H1 (cell line): ENCODE measurements at regions not wholly inside any gene's neighbourhood (a gene's known extent, or its start where the extent isn't known, plus 50 kb on each side); places are given as distances from the start of the nearest gene placed in this dataset.
A peak's percentile ranks its signal among the peaks of the same experiment; 100 is the strongest.

Experiments used
- CTCF ChIA-PET: fragments of 300-600 bp; sonication (Branson Sonifier 250); formaldehyde crosslinking; loops from one replicate; lab custom pipeline; 2021; ENCODE audit not compliant: partially characterized antibody; lab: Charles Lee
- POLR2A ChIA-PET: fragments of 300-600 bp; sonication (Branson Sonifier 250); formaldehyde crosslinking; loops from one replicate; lab custom pipeline; 2021; ENCODE audit warnings: inconsistent platforms; ENCODE audit not compliant: partially characterized antibody; lab: Charles Lee
- DNase-seq, 2 experiments: peaks; one replicate each; pipeline versions ENCODE4 v3.0.0 to v3.0.0-alpha.2; 2010 to 2022; ENCODE audit warnings: low spot score in 2 of 2, low read depth in 1 of 2, mixed read lengths in 1 of 2
- FAIRE-seq: peaks from 2 replicates; lab custom pipeline; 2011; peaks lifted over from hg19 to GRCh38; lab: Jason Lieb, UNC
- H2AFZ ChIP-seq: 2 replicates; pipeline ENCODE4 v1.8.1; 2012; ENCODE audit warnings: low read length, inconsistent platforms
- H2AK5ac ChIP-seq: 2 replicates; pipeline ENCODE4 v1.6.1; 2013; ENCODE audit warnings: low read depth, low read length
- H2BK120ac ChIP-seq: replicated peaks from 2 replicates; pipeline ENCODE3; 2013; ENCODE audit warnings: low read depth, low read length, inconsistent platforms
- H2BK12ac ChIP-seq: 2 replicates; pipeline ENCODE4 v1.6.1; 2013; ENCODE audit warnings: low read depth, low read length
- H2BK15ac ChIP-seq: 2 replicates; pipeline ENCODE4 v1.6.1; 2013; ENCODE audit warnings: low read length
- H2BK20ac ChIP-seq: 2 replicates; pipeline ENCODE4 v1.6.1; 2013; ENCODE audit warnings: low read length
- H2BK5ac ChIP-seq: 2 replicates; pipeline ENCODE4 v1.6.1; 2013; ENCODE audit warnings: low read depth, low read length
- H3K14ac ChIP-seq: 2 replicates; pipeline ENCODE4 v1.6.1; 2013; ENCODE audit warnings: inconsistent platforms; ENCODE audit not compliant: insufficient read length
- H3K18ac ChIP-seq: 2 replicates; pipeline ENCODE4 v1.6.1; 2013; ENCODE audit warnings: low read length; ENCODE audit errors: extremely low read depth
- H3K23ac ChIP-seq: 2 replicates; pipeline ENCODE4 v1.6.1; 2013; ENCODE audit warnings: inconsistent platforms; ENCODE audit not compliant: insufficient read length
- H3K23me2 ChIP-seq: 2 replicates; pipeline ENCODE4 v1.6.1; 2013; ENCODE audit warnings: low read depth, low read length
- H3K27ac ChIP-seq: 2 replicates; pipeline ENCODE4 v1.6.1; 2011; ENCODE audit warnings: low read depth, low read length, inconsistent platforms
- H3K27me3 ChIP-seq, 4 experiments: replicated peaks in 1 of 4; 1 replicate in 1 of 4; 2 replicates in 3 of 4; pipeline versions ENCODE4 v1.6.1 to v1.8.1; 2011 to 2013; ENCODE audit warnings: low read length in 3 of 4, mild to moderate bottlenecking in 3 of 4, inconsistent platforms in 2 of 4, mixed read lengths in 2 of 4, moderate library complexity in 1 of 4; ENCODE audit not compliant: control insufficient read depth in 3 of 4, insufficient read depth in 3 of 4; ENCODE audit errors: extremely low read depth in 1 of 4
- H3K36me3 ChIP-seq, 4 experiments: 2 replicates each; pipeline versions ENCODE4 v1.6.1 to v1.8.1; 2011 to 2013; ENCODE audit warnings: mild to moderate bottlenecking in 4 of 4, low read length in 3 of 4, moderate library complexity in 2 of 4, control low read depth in 1 of 4, inconsistent platforms in 1 of 4; ENCODE audit not compliant: insufficient read depth in 4 of 4, control insufficient read depth in 2 of 4
- H3K4ac ChIP-seq: replicated peaks from 2 replicates; pipeline ENCODE3; 2013; ENCODE audit warnings: low read length, low read depth, mixed read lengths, inconsistent platforms; ENCODE audit not compliant: insufficient read length
- H3K4me1 ChIP-seq, 4 experiments: replicated peaks in 1 of 4; 1 replicate in 1 of 4; 2 replicates in 3 of 4; pipeline versions ENCODE4 v1.6.1 to v1.8.1; 2011 to 2013; ENCODE audit warnings: low read length in 3 of 4, inconsistent platforms in 2 of 4, mixed read lengths in 1 of 4; ENCODE audit not compliant: insufficient read depth in 4 of 4, control insufficient read depth in 3 of 4
- H3K4me2 ChIP-seq, 2 experiments: 2 replicates each; pipeline versions ENCODE4 v1.6.1 to v1.8.1; 2011 to 2013; ENCODE audit warnings: low read depth in 2 of 2, low read length in 2 of 2, control low read depth in 1 of 2, inconsistent platforms in 1 of 2, mild to moderate bottlenecking in 1 of 2; ENCODE audit not compliant: insufficient read depth in 1 of 2
- H3K4me3 ChIP-seq, 4 experiments: fragments of 200-600, 300-600 bp in 1 of 4; sonication (generic), shearing (Covaris generic), sonication (Bioruptor Twin) in 1 of 4; 2 replicates each; pipeline versions ENCODE4 v1.5.1 to v1.8.1; 2011 to 2016; ENCODE audit warnings: low read length in 4 of 4, low read depth in 3 of 4, control low read depth in 2 of 4, inconsistent platforms in 2 of 4, mild to moderate bottlenecking in 2 of 4, mixed read lengths in 1 of 4, moderate library complexity in 1 of 4; ENCODE audit not compliant: insufficient read depth in 2 of 4; ENCODE audit errors: extremely low read depth in 1 of 4
- H3K56ac ChIP-seq: replicated peaks from 2 replicates; pipeline ENCODE3; 2013; ENCODE audit warnings: low read depth, mild to moderate bottlenecking, mixed read lengths, low read length, inconsistent platforms; ENCODE audit not compliant: insufficient read length
- H3K79me1 ChIP-seq: 2 replicates; pipeline ENCODE4 v1.6.1; 2013; ENCODE audit warnings: low read depth, low read length, control low read depth
- H3K79me2 ChIP-seq, 2 experiments: 2 replicates each; pipeline versions ENCODE4 v1.6.1 to v1.8.1; 2012 to 2013; ENCODE audit warnings: low read length in 2 of 2, mild to moderate bottlenecking in 2 of 2, inconsistent platforms in 1 of 2; ENCODE audit not compliant: insufficient read depth in 2 of 2, control insufficient read depth in 1 of 2
- H3K9ac ChIP-seq, 4 experiments: replicated peaks in 1 of 4; 1 replicate in 1 of 4; 2 replicates in 3 of 4; pipeline versions ENCODE4 v1.6.1 to v1.8.1; 2011 to 2013; ENCODE audit warnings: low read depth in 3 of 4, low read length in 3 of 4, control low read depth in 2 of 4, mild to moderate bottlenecking in 2 of 4, moderate library complexity in 2 of 4, inconsistent platforms in 1 of 4; ENCODE audit errors: extremely low read depth in 1 of 4
- H3K9me3 ChIP-seq, 2 experiments: 2 replicates each; pipeline versions ENCODE4 v1.6.1 to v1.8.1; 2012 to 2013; ENCODE audit warnings: mild to moderate bottlenecking in 2 of 2, moderate library complexity in 2 of 2, control low read depth in 1 of 2, inconsistent platforms in 1 of 2, low read depth in 1 of 2, low read length in 1 of 2, mixed read lengths in 1 of 2; ENCODE audit not compliant: insufficient read depth in 2 of 2
- H4K20me1 ChIP-seq, 2 experiments: replicated peaks in 1 of 2; 2 replicates each; pipeline versions ENCODE3 to v1.8.1; 2011 to 2013; ENCODE audit warnings: inconsistent platforms in 2 of 2, low read length in 2 of 2, mild to moderate bottlenecking in 1 of 2; ENCODE audit not compliant: insufficient read depth in 2 of 2, control insufficient read depth in 1 of 2
- H4K5ac ChIP-seq: 2 replicates; pipeline ENCODE4 v1.6.1; 2013; ENCODE audit warnings: low read length, low read depth, mixed read lengths, inconsistent platforms; ENCODE audit not compliant: insufficient read length
- H4K8ac ChIP-seq: 2 replicates; pipeline ENCODE4 v1.8.0; 2013; ENCODE audit warnings: mild to moderate bottlenecking, moderate library complexity, low read length, inconsistent platforms; ENCODE audit not compliant: insufficient read depth; ENCODE audit errors: extremely low read depth
- H4K91ac ChIP-seq: replicated peaks from 2 replicates; pipeline ENCODE3; 2013; ENCODE audit warnings: low read length, mixed read lengths, inconsistent platforms; ENCODE audit not compliant: insufficient read length
- ASH2L ChIP-seq: fragments of 200-600, 300-600 bp; sonication (generic); IDR thresholded peaks from one replicate; pipeline ENCODE4 v1.7.1; 2017; ENCODE audit warnings: low read length
- BCL11A ChIP-seq, 2 experiments: IDR thresholded peaks; one replicate each; pipeline ENCODE4 v1.6.1; 2011; ENCODE audit warnings: low read depth in 2 of 2, low read length in 2 of 2, mild to moderate bottlenecking in 2 of 2
- BRCA1 ChIP-seq: IDR thresholded peaks from 2 replicates; pipeline ENCODE4 v1.6.1; 2012; ENCODE audit warnings: low read depth, low read length, improper control_type of control experiment
- CEBPB ChIP-seq: IDR thresholded peaks from 2 replicates; pipeline ENCODE4 v1.6.1; 2012; ENCODE audit warnings: low read depth, low read length
- CREB1 ChIP-seq: IDR thresholded peaks from 2 replicates; pipeline ENCODE4 v1.6.1; 2012; ENCODE audit warnings: inconsistent platforms
- POLR2A ChIP-seq, 2 experiments: IDR thresholded peaks; 1 replicate in 1 of 2; 2 replicates in 1 of 2; pipeline ENCODE4 v1.6.1; 2011; ENCODE audit warnings: low read depth in 2 of 2, low read length in 2 of 2, mild to moderate bottlenecking in 2 of 2; ENCODE audit errors: control extremely low read depth in 1 of 2
- POLR2AphosphoS5 ChIP-seq: IDR thresholded peaks from 2 replicates; pipeline ENCODE4 v1.6.1; 2011; ENCODE audit warnings: low read depth, low read length
- RAD21 ChIP-seq, 2 experiments: IDR thresholded peaks in 1 of 2; conservative IDR thresholded peaks in 1 of 2; 2 replicates each; pipeline ENCODE4 v1.6.1; 2011; ENCODE audit warnings: low read depth in 2 of 2, low read length in 2 of 2, improper control_type of control experiment in 1 of 2, inconsistent platforms in 1 of 2, mild to moderate bottlenecking in 1 of 2, moderate library complexity in 1 of 2
- SP2 ChIP-seq: IDR thresholded peaks from 2 replicates; pipeline ENCODE4 v1.6.1; 2012; ENCODE audit warnings: mild to moderate bottlenecking, low read length, inconsistent platforms
- SUZ12 ChIP-seq: fragments of 200-600 bp; sonication (generic); IDR thresholded peaks from 2 replicates; pipeline ENCODE4 v1.6.1; 2012; ENCODE audit warnings: mild to moderate bottlenecking, inconsistent platforms, low read length, moderate library complexity, mixed read lengths
- WGBS, 2 experiments: shearing (Covaris generic) in 1 of 2; methylation state at CpG; one replicate each; pipeline versions ENCODE4 v1.1.6 to v1.1.7; 2013 to 2015; ENCODE audit warnings: low lambda C conversion rate in 2 of 2, mixed read lengths in 2 of 2, inconsistent platforms in 1 of 2, low coverage in 1 of 2, missing lambda C conversion rate in 1 of 2; ENCODE audit not compliant: insufficient replicate concordance in 2 of 2, insufficient coverage in 1 of 2, insufficient read length in 1 of 2; ENCODE audit errors: extremely low coverage in 1 of 2, missing lambda C conversion rate in 1 of 2; 5-methylcytosine and 5-hydroxymethylcytosine counted together
- TF ChIP-seq, protein P1 (sequence below), 3 experiments: IDR thresholded peaks; 1 replicate in 2 of 3; 2 replicates in 1 of 3; pipeline versions ENCODE4 v1.5.1 to v1.6.1; 2011; ENCODE audit warnings: low read length in 3 of 3, mild to moderate bottlenecking in 3 of 3, inconsistent platforms in 2 of 3, low read depth in 1 of 3, moderate library complexity in 1 of 3; ENCODE audit not compliant: insufficient read depth in 1 of 3; ENCODE audit errors: control extremely low read depth in 1 of 3
- TF ChIP-seq, protein P2 (sequence below): IDR thresholded peaks from 2 replicates; pipeline ENCODE4 v1.6.1; 2011; ENCODE audit warnings: low read depth, mild to moderate bottlenecking, low read length; ENCODE audit not compliant: insufficient read depth

DNA sequence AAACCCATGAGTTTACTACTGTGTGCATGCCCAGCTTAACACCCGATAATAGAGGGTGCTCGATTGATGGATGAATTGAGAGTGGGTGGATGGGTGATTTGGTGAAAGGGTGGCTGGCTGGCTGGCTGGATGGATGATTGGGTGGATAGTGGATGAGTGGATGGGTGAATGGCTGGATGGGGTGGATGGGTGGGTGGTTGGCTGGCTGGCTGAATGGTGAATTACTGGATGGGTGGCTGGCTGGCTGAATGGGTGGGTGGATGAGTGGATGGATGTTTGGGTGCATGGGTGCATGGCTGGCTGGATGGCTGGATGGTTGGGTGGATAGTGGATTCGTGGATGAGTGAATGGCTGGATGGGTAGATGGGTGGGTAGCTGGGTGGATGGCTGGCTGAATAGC is 201.1 kb downstream of the IRX1 start:
- WGBS, 2 experiments: 94% methylated on average over 2 of the region's 3 CpGs; no CpG with 5 or more reads in 1 of the 2 experiments
- H2AK5ac ChIP-seq: no peak overlapping the region
- CTCF ChIA-PET: interaction anchor here (0.7 kb wide), 1 partner anchor 75 kb away, joined by 4 read pairs; no protein-coding TSS in a partner anchor

More for the DNA sequence above, 201.1 kb downstream of the IRX1 start:
- Histone ChIP-seq H3K4me1 (peaks cover 0 to 2% (median 0%) of the 10 kb centered on the region in 4 experiments; a peak in 2 of 7 replicates), H3K27ac (no peak overlapping the region), H3K79me2 (no peaks in the 10 kb centered on the region), H3K79me1 (no peaks in the 10 kb centered on the region), H3K18ac (no peak overlapping the region), H3K4ac (no peak overlapping the region), H2BK12ac (no peak overlapping the region), H4K91ac (no peak overlapping the region), H3K9me3 (peaks cover 0 to 3% of the 10 kb centered on the region in 2 experiments; a peak in 2 of 4 replicates), H3K4me3 (no peak overlapping the region), H2BK120ac (no peak overlapping the region), H3K14ac (no peak overlapping the region), H4K8ac (no peak overlapping the region), H2BK15ac (no peak overlapping the region), H3K4me2 (no peak overlapping the region), H4K5ac (no peak overlapping the region), H3K9ac (no peak overlapping the region), H2BK5ac (no peak overlapping the region), H3K36me3 (no peaks in the 10 kb centered on the region), H2AFZ (no peak overlapping the region), H3K23me2 (peaks cover 4% of the 10 kb centered on the region; the same call in 1 of the 2 replicates), H3K27me3 (no peaks in the 10 kb centered on the region; a peak in 1 of 7 replicates), H2BK20ac (no peak overlapping the region), H4K20me1 (no peaks in the 10 kb centered on the region), H3K23ac (no peak overlapping the region), H3K56ac (peak overlapping the region; percentile 51)
- FAIRE-seq (no peak), DNase-seq (no peak)
- POLR2A ChIA-PET: no interaction called here
- TF ChIP-seq POLR2A (IDR thresholded peaks at IDR 0.05; ENCODE audit: control extremely low read depth in 1 of 2, low read depth in 2 of 2, low read length in 2 of 2) (no peak), CEBPB (no peak), RAD21 (IDR thresholded peaks at IDR 0.05 in 1 of 2, conservative IDR thresholded peaks at IDR 0.05 in 1 of 2; ENCODE audit: low read depth in 2 of 2, low read length in 2 of 2) (no peak), POLR2AphosphoS5 (no peak), ASH2L (no peak), BRCA1 (no peak), CREB1 (no peak), BCL11A (IDR thresholded peaks at IDR 0.05; ENCODE audit: low read depth in 2 of 2, low read length in 2 of 2) (no peak), SUZ12 (no peak), SP2 (no peak)
- TF ChIP-seq, protein P1, sequence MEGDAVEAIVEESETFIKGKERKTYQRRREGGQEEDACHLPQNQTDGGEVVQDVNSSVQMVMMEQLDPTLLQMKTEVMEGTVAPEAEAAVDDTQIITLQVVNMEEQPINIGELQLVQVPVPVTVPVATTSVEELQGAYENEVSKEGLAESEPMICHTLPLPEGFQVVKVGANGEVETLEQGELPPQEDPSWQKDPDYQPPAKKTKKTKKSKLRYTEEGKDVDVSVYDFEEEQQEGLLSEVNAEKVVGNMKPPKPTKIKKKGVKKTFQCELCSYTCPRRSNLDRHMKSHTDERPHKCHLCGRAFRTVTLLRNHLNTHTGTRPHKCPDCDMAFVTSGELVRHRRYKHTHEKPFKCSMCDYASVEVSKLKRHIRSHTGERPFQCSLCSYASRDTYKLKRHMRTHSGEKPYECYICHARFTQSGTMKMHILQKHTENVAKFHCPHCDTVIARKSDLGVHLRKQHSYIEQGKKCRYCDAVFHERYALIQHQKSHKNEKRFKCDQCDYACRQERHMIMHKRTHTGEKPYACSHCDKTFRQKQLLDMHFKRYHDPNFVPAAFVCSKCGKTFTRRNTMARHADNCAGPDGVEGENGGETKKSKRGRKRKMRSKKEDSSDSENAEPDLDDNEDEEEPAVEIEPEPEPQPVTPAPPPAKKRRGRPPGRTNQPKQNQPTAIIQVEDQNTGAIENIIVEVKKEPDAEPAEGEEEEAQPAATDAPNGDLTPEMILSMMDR (IDR thresholded peaks at IDR 0.05; ENCODE audit: control extremely low read depth in 1 of 3, insufficient read depth in 1 of 3, low read depth in 1 of 3, low read length in 3 of 3): no peak
- TF ChIP-seq, protein P2, sequence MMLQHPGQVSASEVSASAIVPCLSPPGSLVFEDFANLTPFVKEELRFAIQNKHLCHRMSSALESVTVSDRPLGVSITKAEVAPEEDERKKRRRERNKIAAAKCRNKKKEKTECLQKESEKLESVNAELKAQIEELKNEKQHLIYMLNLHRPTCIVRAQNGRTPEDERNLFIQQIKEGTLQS: no peak
